ENCODE measurements at regions not wholly inside any gene's neighbourhood (a gene's known extent, or its start where the extent isn't known, plus 50 kb on each side); places are given as distances from the start of the nearest gene placed in this dataset.
"Not testable (repeated sequence)": the region's sequence is repeated elsewhere in the genome, so short reads cannot be mapped to it uniquely, and the experiment has no call there.

DNA sequence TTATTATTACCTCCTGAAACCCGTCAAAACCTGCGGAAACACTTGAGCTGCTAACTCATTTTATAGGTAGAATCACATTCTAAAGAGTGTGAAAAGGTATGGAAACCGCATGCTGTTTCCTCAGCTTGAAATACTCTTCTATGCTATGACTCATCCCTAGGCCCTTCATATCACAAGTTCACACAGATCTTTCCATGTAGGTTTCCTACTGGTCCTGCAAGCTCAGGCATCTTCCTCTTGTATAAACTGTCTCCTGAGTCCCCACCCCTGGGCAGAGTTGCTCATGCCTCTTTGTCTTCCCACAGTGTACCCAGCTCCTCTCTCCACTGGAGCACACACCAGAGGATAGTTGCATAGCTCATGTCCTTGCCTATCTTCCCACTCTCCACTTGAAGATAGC is 84.7 kb downstream of the CMAS start:
- Histone ChIP-seq H4K20me1 (ENCODE audit: control insufficient read depth, insufficient read depth) (no peaks in the 10 kb centered on the region), H3K79me2 (ENCODE audit: control insufficient read depth, insufficient read depth, low read length) (no peaks in the 10 kb centered on the region), H2AFZ (ENCODE audit: control insufficient read depth, low read depth, low read length) (no peak overlapping the region), H3K4me1 (ENCODE audit: control insufficient read depth, insufficient read depth, low read length) (no peaks in the 10 kb centered on the region), H3K27me3 (replicated peaks in 1 of 2; ENCODE audit: control insufficient read depth in 2 of 2, insufficient read depth in 2 of 2, low read length in 1 of 2) (no peaks in the 10 kb centered on the region), H3K4me3 (no peak overlapping the region), H3K27ac (ENCODE audit: control insufficient read depth, insufficient read depth) (no peak overlapping the region), H3K9me3 (replicated peaks; ENCODE audit: control insufficient read depth, insufficient read depth, low read length) (no peaks in the 10 kb centered on the region; the same call in 2 of the 3 replicates), H3K4me2 (ENCODE audit: control insufficient read depth, insufficient read depth) (no peak overlapping the region), H3K36me3 (ENCODE audit: control insufficient read depth in 2 of 2, insufficient read depth in 2 of 2, low read length in 1 of 2) (no peaks in the 10 kb centered on the region), H3K9ac (ENCODE audit: control insufficient read depth, insufficient read depth, low read length) (no peak overlapping the region)
- no TSS peak for BruUV-seq (replicated peaks)
- POLR2A ChIA-PET, result no interaction called here
- in situ Hi-C loops (cut with MboI) (no loop called here), intact Hi-C loops (cut with micrococcal nuclease; ENCODE audit: unreplicated experiment) (no loop called here)
- DNase-seq (ENCODE audit: low read depth, low spot score), result no peak
- CTCF ChIA-PET, result interaction anchor here (0.6 kb wide), 1 partner anchor 9 kb away, joined by 3 read pairs; no protein-coding TSS in a partner anchor
- WGBS (ENCODE audit: insufficient coverage, insufficient replicate concordance, low lambda C conversion rate, missing lambda C conversion rate), result 45% methylated on average over 3 of the region's 3 CpGs
- RAD21 ChIA-PET (ENCODE audit: unreplicated experiment), result no interaction called here
- no peak for ATAC-seq
- SMC1A ChIA-PET (ENCODE audit: uncharacterized antibody, unreplicated experiment), result interaction anchor here (1.4 kb wide), 1 partner anchor 10 kb away, joined by 3 read pairs; no protein-coding TSS in a partner anchor
- FAIRE-seq, result no peak
- TF ChIP-seq BCL11A (IDR thresholded peaks at IDR 0.05; ENCODE audit: low read depth, low read length) (no peak), SP1 (IDR thresholded peaks at IDR 0.05; ENCODE audit: low read depth, low read length) (no peak), KLF5 (IDR thresholded peaks at IDR 0.05; ENCODE audit: partially characterized antibody) (no peak), SIX5 (IDR thresholded peaks at IDR 0.05; ENCODE audit: low read depth, low read length, severe bottlenecking) (no peak), HDAC2 (IDR thresholded peaks at IDR 0.05) (no peak), ZNF274 (IDR thresholded peaks at IDR 0.05; ENCODE audit: insufficient read depth, insufficient read length) (no peak), BACH1 (IDR thresholded peaks at IDR 0.05; ENCODE audit: borderline replicate concordance) (no peak), ZSCAN29 (IDR thresholded peaks at IDR 0.05) (no peak), CHD2 (IDR thresholded peaks at IDR 0.05; ENCODE audit: borderline replicate concordance, low read depth, low read length) (no peak)
- TF ChIP-seq, protein P1, sequence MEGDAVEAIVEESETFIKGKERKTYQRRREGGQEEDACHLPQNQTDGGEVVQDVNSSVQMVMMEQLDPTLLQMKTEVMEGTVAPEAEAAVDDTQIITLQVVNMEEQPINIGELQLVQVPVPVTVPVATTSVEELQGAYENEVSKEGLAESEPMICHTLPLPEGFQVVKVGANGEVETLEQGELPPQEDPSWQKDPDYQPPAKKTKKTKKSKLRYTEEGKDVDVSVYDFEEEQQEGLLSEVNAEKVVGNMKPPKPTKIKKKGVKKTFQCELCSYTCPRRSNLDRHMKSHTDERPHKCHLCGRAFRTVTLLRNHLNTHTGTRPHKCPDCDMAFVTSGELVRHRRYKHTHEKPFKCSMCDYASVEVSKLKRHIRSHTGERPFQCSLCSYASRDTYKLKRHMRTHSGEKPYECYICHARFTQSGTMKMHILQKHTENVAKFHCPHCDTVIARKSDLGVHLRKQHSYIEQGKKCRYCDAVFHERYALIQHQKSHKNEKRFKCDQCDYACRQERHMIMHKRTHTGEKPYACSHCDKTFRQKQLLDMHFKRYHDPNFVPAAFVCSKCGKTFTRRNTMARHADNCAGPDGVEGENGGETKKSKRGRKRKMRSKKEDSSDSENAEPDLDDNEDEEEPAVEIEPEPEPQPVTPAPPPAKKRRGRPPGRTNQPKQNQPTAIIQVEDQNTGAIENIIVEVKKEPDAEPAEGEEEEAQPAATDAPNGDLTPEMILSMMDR (IDR thresholded peaks at IDR 0.05 in 2 of 3, conservative IDR thresholded peaks at IDR 0.05 in 1 of 3; ENCODE audit: control insufficient read depth in 2 of 3, extremely low read depth in 1 of 3, insufficient read depth in 1 of 3, low read depth in 3 of 3, low read length in 3 of 3), result no peak
- TF ChIP-seq, protein P2, sequence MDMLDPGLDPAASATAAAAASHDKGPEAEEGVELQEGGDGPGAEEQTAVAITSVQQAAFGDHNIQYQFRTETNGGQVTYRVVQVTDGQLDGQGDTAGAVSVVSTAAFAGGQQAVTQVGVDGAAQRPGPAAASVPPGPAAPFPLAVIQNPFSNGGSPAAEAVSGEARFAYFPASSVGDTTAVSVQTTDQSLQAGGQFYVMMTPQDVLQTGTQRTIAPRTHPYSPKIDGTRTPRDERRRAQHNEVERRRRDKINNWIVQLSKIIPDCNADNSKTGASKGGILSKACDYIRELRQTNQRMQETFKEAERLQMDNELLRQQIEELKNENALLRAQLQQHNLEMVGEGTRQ (IDR thresholded peaks at IDR 0.05; ENCODE audit: borderline replicate concordance, low read depth, low read length), result no peak

DNA sequence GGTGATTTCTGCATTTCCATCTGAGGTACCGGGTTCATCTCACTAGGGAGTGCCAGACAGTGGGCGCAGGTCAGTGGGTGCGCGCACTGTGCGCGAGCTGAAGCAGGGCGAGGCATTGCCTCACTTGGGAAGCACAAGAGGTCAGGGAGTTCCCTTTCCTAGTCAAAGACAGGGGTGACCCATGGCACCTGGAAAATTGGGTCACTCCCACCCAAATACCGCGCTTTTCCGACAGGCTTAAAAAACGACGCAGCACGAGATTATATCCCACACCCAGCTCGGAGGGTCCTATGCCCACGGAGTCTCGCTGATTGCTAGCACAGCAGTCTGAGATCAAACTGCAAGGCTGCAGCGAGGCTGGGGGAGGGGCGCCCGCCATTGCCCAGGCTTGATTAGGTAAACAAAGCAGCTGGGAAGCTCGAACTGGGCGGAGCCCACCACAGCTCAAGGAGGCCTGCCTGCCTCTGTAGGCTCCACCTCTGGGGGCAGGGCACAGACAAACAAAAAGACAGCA is 90.6 kb downstream of the CMAS start:
- CTCF ChIA-PET; H4K20me1 ChIP-seq (ENCODE audit: control insufficient read depth, insufficient read depth); H3K27me3 ChIP-seq (replicated peaks in 1 of 2; ENCODE audit: control insufficient read depth in 2 of 2, insufficient read depth in 2 of 2, low read length in 1 of 2); H3K36me3 ChIP-seq (ENCODE audit: control insufficient read depth in 2 of 2, insufficient read depth in 2 of 2, low read length in 1 of 2); H3K27ac ChIP-seq (ENCODE audit: control insufficient read depth, insufficient read depth); H2AFZ ChIP-seq (ENCODE audit: control insufficient read depth, low read depth, low read length); intact Hi-C loops (cut with micrococcal nuclease; ENCODE audit: unreplicated experiment); H3K4me3 ChIP-seq; H3K4me1 ChIP-seq (ENCODE audit: control insufficient read depth, insufficient read depth, low read length); H3K4me2 ChIP-seq (ENCODE audit: control insufficient read depth, insufficient read depth); in situ Hi-C loops (cut with MboI); H3K79me2 ChIP-seq (ENCODE audit: control insufficient read depth, insufficient read depth, low read length); RAD21 ChIA-PET (ENCODE audit: unreplicated experiment); DNase-seq (ENCODE audit: low read depth, low spot score); SMC1A ChIA-PET (ENCODE audit: uncharacterized antibody, unreplicated experiment); H3K9me3 ChIP-seq (replicated peaks; ENCODE audit: control insufficient read depth, insufficient read depth, low read length); ATAC-seq; FAIRE-seq; H3K9ac ChIP-seq (ENCODE audit: control insufficient read depth, insufficient read depth, low read length); BruUV-seq (replicated peaks); POLR2A ChIA-PET: not testable (repeated sequence)
- 73% methylated on average over 7 of the region's 21 CpGs for whole genome bisulfite sequencing (ENCODE audit: insufficient coverage, insufficient replicate concordance, low lambda C conversion rate, missing lambda C conversion rate)

Measured in GM12878 (cell line).